Activated B cell treated with CpG ODN at 0.5 μM for 24 hours (primary cell): ENCODE measurements at regions not wholly inside any gene's neighbourhood (a gene's known extent, or its start where the extent isn't known, plus 50 kb on each side); places are given as distances from the start of the nearest gene placed in this dataset.

ENCODE experiments used
- ATAC-seq: fragments of 200-7000 bp; cut with Tn5 transposase; one replicate; pipeline ENCODE4 v1.10.0; 2021; ENCODE audit warnings: low read depth, mild to moderate bottlenecking, moderate library complexity
- CTCF ChIA-PET: fragments of 350-600 bp; sonication (Branson Sonifier 250); formaldehyde crosslinking; loops from one replicate; lab custom pipeline; 2021; ENCODE audit warnings: antibody characterized with exemption; lab: Charles Lee
- POLR2A ChIA-PET: fragments of 350-600 bp; sonication (Branson Sonifier 250); formaldehyde crosslinking; loops from one replicate; lab custom pipeline; 2021; ENCODE audit warnings: antibody characterized with exemption; lab: Charles Lee
- DNase-seq: peaks from one replicate; pipeline ENCODE4 v3.0.0; 2022
- H3K27ac Mint-ChIP-seq: one replicate; pipeline ENCODE4 v1.8.0; 2020; ENCODE audit warnings: mixed read lengths
- H3K27me3 Mint-ChIP-seq: one replicate; pipeline ENCODE4 v1.8.0; 2021; ENCODE audit warnings: mixed read lengths
- H3K36me3 Mint-ChIP-seq: one replicate; pipeline ENCODE4 v1.8.0; 2021; ENCODE audit warnings: low read depth, mixed read lengths
- H3K4me1 Mint-ChIP-seq: one replicate; pipeline ENCODE4 v1.8.0; 2021; ENCODE audit warnings: mixed read lengths
- H3K4me3 Mint-ChIP-seq: one replicate; pipeline ENCODE4 v1.8.0; 2020; ENCODE audit warnings: mild to moderate bottlenecking, mixed read lengths
- H3K9me3 Mint-ChIP-seq: one replicate; pipeline ENCODE4 v1.8.0; 2020; ENCODE audit warnings: mixed read lengths
- CTCF ChIP-seq: fragments of 200-600 bp; IDR thresholded peaks from one replicate; pipeline ENCODE4 v1.8.0; 2022; ENCODE audit warnings: antibody characterized with exemption, mild to moderate bottlenecking
- intact Hi-C: fragments of 100-400 bp; cut with micrococcal nuclease; formaldehyde crosslinking; loops from one replicate; pipeline ENCODE4 v1.15.1; 2024

- intact Hi-C loops, result no loop called here
- H3K36me3 Mint-ChIP-seq, result no peaks in the 10 kb centered on the region
- peaks cover 19% of the 10 kb centered on the region for H3K27me3 Mint-ChIP-seq
- H3K27ac Mint-ChIP-seq, result no peak overlapping the region
- no peaks in the 10 kb centered on the region for H3K4me1 Mint-ChIP-seq
- POLR2A ChIA-PET, result no interaction called here
- CTCF ChIA-PET, result no interaction called here
- DNase-seq, result no peak
- H3K4me3 Mint-ChIP-seq, result no peak overlapping the region
- ATAC-seq, result no peak
- H3K9me3 Mint-ChIP-seq, result no peaks in the 10 kb centered on the region
- TF ChIP-seq CTCF, result no peak
These were observed 374.2 kb upstream of the SMIM31 start for GRCh38 chr4:164379694-164380093.

DNA sequence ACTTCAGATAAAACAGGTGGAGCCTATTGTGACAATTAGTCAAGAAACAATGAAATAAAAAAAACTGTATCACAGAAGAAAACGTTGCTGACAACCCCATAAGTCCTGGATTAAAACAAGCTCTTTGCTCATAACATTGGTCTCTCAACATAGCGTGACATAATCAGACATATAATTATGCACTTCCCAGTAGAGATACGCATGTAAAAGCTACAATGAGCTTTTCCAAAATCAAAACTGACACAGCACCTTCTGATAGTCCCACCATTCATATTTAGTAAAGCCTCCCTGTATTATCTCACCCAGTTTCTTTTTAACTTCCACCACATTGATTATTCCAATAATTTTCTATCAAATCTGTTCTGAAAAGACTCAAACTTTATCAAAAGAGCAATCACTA is 372.1 kb upstream of the SMIM31 start:
- ATAC-seq (no peak), DNase-seq (no peak)
- Mint-ChIP-seq H3K36me3 (no peaks in the 10 kb centered on the region), H3K27me3 (peaks cover 25% of the 10 kb centered on the region), H3K9me3 (no peaks in the 10 kb centered on the region), H3K27ac (no peak overlapping the region), H3K4me1 (no peaks in the 10 kb centered on the region), H3K4me3 (no peak overlapping the region)
- intact Hi-C loops, result no loop called here
- TF ChIP-seq CTCF, result no peak
- POLR2A ChIA-PET, result no interaction called here
- CTCF ChIA-PET, result no interaction called here

DNA sequence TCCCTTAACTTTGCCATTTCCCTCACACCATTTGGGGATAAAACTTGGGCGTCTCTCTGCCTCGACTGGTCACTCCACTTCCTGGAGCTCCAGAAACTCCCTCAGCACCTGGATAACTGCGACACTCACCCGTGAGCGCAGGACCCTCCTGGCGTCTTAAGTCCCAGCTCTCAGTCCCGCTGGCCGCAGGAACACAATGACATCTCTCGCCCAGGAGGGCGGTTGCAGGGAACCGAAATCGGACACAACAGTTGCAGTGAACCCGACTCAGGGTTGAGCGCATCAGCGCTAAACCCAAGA is 370.9 kb upstream of the SMIM31 start:
- Mint-ChIP-seq H3K27me3 (peaks cover 25% of the 10 kb centered on the region), H3K4me3 (no peak overlapping the region), H3K9me3 (no peaks in the 10 kb centered on the region), H3K36me3 (no peaks in the 10 kb centered on the region), H3K27ac (no peak overlapping the region), H3K4me1 (no peaks in the 10 kb centered on the region)
- CTCF ChIA-PET, result no interaction called here
- POLR2A ChIA-PET, result no interaction called here
- intact Hi-C loops, result no loop called here
- no peak for ATAC-seq
- DNase-seq, result no peak
- no peak for TF ChIP-seq CTCF

DNA sequence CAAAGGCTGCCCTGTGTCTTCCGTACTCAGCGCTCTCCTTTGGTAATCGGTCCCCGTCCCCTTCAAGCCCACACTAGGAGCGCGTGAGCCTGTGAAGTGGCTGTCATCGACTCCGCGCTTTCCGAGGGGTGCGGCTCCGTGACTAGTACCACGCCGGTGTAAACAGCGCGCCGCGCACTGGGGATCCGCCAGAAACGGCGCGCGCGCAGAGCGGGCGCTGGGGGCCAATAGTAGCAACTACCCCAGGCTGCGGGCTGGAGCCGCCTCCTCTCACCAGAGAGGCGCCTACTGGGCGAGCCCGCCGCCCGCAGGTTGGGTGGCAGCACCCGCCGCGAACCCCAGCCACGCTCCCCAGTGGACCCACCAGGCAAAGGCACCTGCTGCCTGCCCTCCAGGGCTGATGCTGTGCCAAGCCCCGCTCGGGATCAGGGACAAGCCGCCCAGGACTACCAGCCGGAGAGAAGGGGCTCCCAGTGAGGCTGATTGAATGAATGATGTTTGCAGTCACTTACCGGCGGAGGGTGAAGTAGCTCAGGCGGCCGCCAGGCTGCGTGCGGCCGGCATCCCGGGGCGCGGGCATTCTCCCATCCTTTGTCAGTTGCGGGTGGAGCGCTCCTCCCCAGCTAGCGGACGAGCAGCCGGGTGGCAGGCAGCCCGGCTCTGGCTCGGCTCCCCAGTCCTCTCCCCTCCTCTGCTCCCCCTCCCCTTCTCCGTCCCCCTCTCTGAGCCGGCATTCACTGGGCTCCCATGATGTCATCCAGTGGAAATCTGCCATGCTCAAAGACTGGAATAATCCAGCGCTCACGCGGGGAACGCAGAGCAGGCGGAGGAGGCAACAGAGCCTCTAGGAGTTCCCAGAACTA is 370.3 kb upstream of the SMIM31 start:
- no peak for DNase-seq
- no peak overlapping the region for H3K27ac Mint-ChIP-seq
- intact Hi-C loops, result no loop called here
- H3K4me3 Mint-ChIP-seq, result no peak overlapping the region
- CTCF ChIA-PET, result no interaction called here
- POLR2A ChIA-PET, result no interaction called here
- TF ChIP-seq CTCF, result no peak
- H3K36me3 Mint-ChIP-seq, result no peaks in the 10 kb centered on the region
- ATAC-seq, result no peak
- H3K9me3 Mint-ChIP-seq, result no peaks in the 10 kb centered on the region
- no peaks in the 10 kb centered on the region for H3K4me1 Mint-ChIP-seq
- H3K27me3 Mint-ChIP-seq, result peaks cover 25% of the 10 kb centered on the region

DNA sequence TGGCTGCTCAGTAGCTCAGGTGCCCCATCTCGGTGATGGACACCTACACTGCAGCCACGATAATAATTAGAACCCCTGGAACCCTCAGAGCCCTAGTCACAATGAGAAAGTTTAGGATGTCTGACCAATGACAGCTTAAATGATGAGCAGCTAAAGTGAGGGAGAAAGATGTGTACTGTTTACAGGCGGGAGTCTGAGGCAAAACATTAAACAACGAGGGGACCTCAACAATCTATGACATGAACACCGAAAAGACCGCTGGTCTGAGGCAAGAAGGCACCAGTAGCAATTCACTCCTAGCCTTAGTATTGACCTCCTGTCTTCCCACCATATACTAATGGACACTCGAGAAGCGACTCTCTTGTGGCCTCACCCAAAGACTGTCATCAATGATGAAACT is 369.5 kb upstream of the SMIM31 start:
- CTCF ChIA-PET, result no interaction called here
- H3K36me3 Mint-ChIP-seq, result no peaks in the 10 kb centered on the region

More for the DNA sequence above, 369.5 kb upstream of the SMIM31 start:
- ATAC-seq (no peak), DNase-seq (no peak)
- Mint-ChIP-seq H3K4me1 (no peaks in the 10 kb centered on the region), H3K27ac (no peak overlapping the region), H3K9me3 (no peaks in the 10 kb centered on the region), H3K27me3 (peaks cover 25% of the 10 kb centered on the region), H3K4me3 (no peak overlapping the region)
- POLR2A ChIA-PET, result no interaction called here
- TF ChIP-seq CTCF, result no peak
- intact Hi-C loops, result no loop called here
